NCI-H82 (cell line): ENCODE measurements at regions not wholly inside any gene's neighbourhood (a gene's known extent, or its start where the extent isn't known, plus 50 kb on each side); places are given as distances from the start of the nearest gene placed in this dataset.

Experiments
- DNase-seq: peaks from one replicate; lab custom pipeline; 2025; lab: John Stamatoyannopoulos, UW

DNA sequence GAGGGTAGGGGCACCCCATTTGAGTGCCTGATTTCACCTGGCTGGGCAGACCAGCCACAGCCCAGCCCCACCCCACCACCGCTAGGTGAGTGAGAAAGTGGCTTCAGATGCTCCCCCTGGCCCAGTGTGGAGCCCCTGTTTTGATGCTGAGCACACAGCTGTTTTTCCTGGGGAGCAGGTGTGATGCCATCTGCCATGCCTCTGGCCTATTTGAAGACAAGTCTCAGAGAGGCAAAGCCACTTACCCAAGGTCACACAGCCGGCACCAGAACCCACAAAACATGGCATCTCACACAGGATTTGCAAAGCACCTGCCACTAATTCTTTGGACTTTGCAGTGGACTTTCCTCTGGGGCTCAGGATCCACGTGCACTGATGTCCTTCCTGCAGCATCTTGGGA is 131.3 kb downstream of the INHBB start:
- DNase-seq = no peak

DNA sequence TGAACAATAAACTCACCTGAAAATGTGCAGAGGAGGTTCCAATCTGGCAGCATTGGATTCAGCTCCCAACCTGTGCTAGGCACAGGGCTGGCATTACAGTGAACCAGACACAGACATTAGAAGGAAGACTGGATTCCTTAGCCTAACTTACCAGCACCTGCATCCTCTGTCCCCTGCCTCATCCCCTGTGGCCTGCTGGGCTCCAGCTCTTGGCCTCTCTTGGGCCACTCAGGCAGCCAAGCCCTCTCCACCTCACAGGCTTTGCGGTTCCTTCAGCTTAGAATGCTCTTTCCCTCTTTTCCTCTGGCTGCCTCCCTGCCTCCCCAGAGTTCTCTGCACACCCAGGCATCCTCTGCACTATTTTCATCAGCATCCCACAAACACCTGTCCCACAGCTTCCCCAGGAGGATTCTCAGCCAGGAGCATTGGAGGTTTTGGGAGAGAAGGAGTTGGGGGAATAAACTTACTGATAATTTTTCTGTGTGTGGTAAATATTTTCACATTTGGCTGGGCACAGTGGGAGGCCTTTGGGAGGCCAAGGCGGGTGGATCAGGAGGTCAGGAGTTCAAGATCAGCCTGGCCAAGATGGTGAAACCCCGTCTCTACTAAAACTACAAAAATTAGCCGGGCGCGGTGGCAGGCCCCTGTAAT is 132.0 kb downstream of the INHBB start:
- no peak for DNase-seq

- no peak for DNase-seq
These were observed 134.5 kb downstream of the INHBB start for GRCh38 chr2:120480346-120480902.

- DNase-seq = no peak
These were observed 135.0 kb downstream of the INHBB start for GRCh38 chr2:120480903-120481445.

DNA sequence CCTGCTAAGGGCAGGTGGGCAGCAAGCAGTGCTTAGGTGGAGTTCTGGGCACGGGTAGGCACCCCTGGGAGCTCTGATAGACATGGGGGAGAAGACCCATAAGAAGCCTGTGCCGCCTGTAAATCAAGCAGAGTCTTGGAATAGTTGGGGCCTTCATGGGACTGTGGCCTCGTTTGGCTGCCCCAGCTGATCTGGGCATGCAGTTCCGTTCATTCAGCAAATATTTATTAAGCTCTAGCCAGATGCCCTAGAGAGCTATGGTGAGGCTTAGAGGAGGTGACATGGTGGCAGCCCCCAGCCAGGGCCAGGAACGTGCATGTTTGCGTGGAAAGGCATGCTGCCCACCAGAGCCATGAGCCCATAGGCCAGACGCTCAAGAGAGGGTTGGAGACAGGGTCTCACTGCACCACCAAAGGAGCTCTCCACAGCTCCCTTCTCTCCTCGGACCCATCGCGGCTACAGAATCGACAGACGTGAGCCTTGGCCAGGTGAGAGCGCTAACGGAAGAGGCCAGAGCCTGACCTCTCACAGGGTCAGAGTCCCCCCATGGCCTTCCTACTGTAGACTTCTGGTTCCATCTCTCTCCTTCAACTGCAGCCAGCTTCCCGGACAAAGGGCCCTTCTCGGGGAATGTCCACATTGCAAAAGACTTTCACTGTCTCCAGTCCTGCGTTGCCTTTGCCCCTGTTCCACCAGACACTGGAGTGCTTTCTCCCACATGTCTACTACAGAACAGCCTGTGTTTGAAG is 135.7 kb downstream of the INHBB start:
- DNase-seq = no peak

DNA sequence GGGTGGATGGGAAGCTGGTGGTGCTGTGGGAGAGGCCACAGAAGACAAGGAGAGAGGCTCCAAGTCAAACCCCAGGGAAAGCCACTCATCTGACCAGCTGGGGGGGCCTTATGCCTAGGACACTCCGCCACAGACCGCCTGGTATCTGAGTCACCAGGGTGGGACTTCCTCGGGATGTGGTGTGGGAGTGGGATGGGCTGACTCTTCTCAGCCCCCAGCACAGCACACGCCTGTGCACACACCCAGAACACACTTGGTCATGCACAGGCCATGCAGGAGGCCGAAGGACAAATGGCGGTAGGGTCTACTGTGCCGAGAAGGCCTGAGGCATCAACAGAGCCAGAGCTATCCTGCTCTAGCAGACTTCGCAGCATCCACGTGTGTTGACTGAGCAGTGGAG is 136.4 kb downstream of the INHBB start:
- DNase-seq = no peak

DNA sequence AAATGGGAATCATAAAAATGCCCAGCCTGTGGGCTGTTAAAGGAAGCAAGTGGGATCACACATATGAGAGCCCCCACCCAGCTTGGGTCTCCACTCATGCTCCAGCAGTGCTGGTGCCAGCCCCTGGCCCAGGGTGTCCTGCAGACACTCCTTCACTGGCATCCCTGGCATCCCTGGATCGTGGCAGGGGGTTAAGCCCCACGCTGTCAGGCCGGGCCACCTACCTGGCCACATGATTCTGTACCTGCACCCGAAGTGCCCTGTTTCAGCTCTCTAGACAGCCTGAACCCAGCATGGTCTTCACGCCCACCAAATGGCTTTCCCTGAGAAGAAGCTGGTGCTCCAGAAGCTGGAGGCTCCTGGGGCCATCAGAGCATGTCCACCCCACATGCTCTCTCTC is 137.4 kb downstream of the INHBB start:
- no peak for DNase-seq

GRCh38 chr2:120485096-120485495 is 139.2 kb downstream of the INHBB start:
- DNase-seq = no peak

DNA sequence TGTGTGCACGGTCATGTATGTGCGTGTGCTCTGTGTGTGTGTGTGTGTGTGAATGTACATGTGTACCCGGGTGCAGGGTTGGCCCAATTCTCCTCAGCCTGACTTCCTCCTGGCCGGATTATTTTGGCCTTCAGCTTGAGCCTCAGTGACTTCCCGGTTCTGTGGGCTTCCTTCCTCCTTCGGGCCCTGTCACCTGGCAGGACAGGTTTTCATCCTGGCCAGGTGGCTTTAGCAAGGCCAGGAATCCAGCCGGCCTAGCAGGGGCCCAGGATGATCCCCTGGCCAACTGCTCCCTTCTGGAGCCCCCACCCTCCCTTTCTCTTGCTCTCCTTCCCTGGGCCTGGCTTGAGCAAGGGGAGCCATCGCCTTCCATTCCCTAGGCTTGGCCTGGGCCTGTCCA is 140.5 kb downstream of the INHBB start:
- DNase-seq = no peak

DNA sequence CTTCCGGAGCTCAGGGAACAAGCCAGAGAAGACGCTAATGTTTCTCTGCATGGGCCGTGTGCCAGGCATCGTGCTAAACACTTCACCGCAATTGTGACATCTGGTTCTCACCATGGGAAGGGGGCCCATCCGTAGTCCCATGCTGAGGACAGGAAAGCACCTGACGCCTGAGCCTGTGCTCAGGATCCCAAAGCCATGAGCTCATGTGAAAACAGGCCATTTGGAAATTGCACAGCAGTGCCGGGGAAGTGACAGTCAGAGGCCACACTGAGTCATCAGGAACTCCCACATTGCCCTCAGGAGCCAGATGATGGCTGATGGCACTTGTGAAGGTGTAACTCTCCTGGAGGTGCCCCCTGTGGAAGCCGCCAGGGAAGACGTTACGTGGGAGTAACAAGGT is 141.0 kb downstream of the INHBB start:
- DNase-seq = no peak

- DNase-seq = no peak
These were observed 142.6 kb downstream of the INHBB start for GRCh38 chr2:120488531-120488930.

- no peak for DNase-seq
These were observed 143.1 kb downstream of the INHBB start for GRCh38 chr2:120489023-120489422.

- DNase-seq = no peak
These were observed 144.3 kb downstream of the INHBB start for GRCh38 chr2:120490091-120490798.

GRCh38 chr2:120491111-120491625 is 145.2 kb downstream of the INHBB start:
- DNase-seq = no peak

DNA sequence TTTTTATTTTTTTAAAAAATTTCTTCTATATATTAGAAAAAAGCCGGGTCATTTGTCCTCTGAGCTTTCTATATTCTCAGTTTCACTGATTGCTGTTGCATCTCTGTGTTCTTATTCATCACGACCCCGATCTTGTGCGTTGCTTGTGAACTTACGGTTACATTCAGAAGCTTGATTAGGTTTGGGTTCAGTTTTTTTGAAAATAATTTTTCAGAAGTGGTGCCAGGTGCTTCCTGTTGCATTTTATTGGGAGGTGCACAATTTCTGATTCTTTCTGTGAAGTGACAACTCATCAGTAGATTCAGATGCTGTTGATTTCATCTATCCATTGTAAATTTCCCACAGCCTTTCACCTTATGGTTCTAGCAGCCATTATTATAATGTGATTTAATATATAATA is 147.3 kb downstream of the INHBB start:
- no peak for DNase-seq

DNA sequence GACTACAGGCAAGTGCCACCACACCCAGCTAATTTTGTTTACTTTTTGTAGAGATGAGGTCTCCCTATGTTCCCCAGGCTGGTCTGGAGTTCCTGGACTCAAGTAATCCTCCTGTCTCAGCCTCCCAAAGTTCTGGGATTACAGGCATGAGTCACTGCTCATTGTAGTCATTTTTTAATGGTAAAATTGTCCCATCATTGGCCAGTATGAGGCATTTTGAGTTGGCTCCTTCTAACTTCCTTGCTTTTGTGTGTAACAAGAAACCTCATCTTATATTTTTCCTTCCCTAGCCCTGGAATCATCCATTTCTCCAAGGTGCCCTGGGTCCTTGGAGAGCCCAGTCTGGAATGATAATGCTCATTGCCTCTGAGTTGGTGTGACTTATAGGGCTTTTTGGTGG is 148.5 kb downstream of the INHBB start:
- no peak for DNase-seq

GRCh38 chr2:120495586-120495985 is 149.7 kb downstream of the INHBB start:
- no peak for DNase-seq

- no peak for DNase-seq
These were observed 150.3 kb downstream of the INHBB start for GRCh38 chr2:120496235-120496634.

- no peak for DNase-seq
These were observed 150.8 kb downstream of the INHBB start for GRCh38 chr2:120496759-120497158.

- no peak for DNase-seq
These were observed 151.5 kb downstream of the INHBB start for GRCh38 chr2:120497261-120497977.

DNA sequence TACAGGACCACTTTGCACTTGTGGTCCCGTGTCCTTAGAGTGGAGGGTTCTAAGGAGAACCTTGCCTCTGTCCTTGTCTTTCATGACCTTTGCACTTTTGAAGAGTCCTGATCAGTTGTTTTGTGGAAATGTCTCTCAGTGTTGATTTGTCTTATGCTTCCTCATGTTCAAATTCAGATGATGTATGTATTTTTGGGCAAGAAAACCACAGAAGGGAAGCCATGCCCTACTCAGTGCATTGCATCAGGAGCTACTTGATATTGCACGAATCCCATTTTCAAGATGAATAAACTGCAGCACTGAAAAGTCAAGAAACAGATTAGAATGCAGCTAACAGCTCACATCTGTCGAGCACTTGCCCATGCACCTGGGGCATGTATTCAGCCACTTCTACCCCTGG is 152.2 kb downstream of the INHBB start:
- DNase-seq = no peak
